Amniotic epithelial cell (primary cell): ENCODE measurements at regions not wholly inside any gene's neighbourhood (a gene's known extent, or its start where the extent isn't known, plus 50 kb on each side); places are given as distances from the start of the nearest gene placed in this dataset.
A peak's percentile ranks its signal among the peaks of the same experiment; 100 is the strongest.
"Not testable (repeated sequence)": the region's sequence is repeated elsewhere in the genome, so short reads cannot be mapped to it uniquely, and the experiment has no call there.

ENCODE experiments used
- DNase-seq: peaks from one replicate; pipeline ENCODE4 v3.0.0-alpha.2; 2010; ENCODE audit warnings: low read depth

DNA sequence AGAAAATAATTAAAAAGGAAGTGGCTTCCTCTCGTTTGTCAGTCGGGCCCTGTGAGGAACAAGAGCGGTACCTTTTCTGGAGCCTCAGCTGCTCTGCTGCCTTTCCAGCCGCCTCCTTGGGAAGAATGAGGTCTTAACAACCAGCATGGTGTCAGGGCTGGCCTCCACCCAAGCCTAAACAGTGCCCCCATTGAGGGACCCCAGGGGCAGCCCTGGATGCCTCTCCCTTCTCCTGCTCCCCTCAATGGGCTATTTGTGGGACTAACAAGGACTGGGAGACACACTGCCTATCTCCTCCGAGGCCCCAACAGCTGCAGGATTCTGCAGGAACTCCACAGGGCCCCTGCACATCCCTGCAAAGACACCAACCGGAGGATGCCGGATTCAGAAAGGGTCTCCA lies 155.4 kb upstream of the MAP3K1 start:
- DNase-seq = no peak

DNA sequence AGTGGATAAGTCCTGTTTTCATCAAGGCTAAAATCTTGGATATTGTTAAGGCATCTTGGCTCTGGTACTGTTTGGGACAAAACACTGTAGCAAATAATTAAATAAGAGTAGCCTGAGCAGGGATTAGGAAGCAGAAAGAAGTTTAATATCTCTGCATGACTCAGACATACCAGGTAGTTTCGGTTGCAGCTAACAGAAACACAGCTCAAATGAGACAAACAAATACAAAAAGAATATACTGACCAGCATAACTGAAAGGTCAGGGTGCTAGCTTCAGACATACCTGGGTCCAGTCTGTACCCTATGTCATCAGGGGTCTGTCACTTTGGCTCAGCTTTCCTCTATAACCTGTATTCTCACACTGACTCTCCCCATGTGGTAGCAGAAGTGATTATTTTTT lies 156.4 kb upstream of the MAP3K1 start:
- DNase-seq = peak; percentile 37

DNA sequence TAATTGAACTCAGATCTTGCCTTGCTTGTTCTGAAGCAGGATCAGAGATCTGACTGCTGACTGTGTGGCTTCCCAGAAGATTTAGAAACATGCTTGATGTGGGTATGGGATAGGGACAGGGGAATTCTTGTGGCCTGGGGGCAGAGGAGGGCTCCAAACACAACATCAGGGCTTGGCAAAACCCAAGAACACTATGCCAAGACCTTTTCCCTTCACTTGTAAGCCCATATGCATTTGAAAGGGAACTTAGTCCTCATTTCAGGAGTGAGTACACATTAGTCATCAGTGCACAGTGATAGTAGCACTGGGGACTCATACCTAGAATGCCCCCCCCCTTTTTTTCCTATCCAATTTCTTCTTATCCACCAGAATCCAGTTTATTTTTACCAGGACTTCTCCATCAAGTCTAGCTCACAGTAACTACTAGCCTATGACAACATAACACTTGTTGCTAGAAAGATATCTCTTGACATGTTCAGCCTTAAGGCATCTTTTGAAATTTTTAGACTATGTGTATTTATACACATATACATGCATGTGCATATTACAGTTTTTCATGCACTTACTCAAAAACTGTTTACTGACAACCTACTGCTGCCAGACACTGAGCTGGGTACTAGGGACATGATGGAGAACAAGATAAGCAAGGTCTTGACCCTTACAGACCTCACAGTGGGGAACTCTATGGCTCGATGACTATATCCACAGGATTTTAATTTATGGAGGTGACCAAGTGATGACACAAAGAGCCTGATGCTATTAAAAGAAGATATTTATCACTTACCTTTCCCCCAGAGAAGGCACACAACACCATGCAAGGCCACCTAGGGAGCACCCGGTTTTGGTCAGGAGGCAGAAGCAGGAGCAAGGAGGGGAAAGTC lies 158.3 kb upstream of the MAP3K1 start:
- no peak for DNase-seq

DNA sequence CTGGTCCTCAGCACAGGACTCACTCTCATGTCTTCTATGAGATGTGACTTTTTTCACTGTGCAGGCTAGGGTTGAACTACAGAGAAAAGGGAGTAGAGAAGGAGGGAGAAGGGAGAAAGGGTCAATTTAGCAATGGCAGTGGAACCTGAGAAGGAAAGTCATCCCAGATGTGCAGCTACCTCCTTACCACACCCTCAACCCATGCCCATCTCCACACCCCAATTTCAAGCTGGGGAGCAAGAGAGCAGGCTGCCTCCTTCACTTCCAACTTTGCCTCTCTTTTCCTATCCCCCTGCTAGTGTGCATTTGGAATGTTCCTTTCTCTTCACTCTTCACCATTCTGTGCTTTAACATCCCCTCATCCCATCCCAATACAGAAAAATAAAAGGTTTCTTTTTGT lies 163.5 kb upstream of the MAP3K1 start:
- no peak for DNase-seq

DNA sequence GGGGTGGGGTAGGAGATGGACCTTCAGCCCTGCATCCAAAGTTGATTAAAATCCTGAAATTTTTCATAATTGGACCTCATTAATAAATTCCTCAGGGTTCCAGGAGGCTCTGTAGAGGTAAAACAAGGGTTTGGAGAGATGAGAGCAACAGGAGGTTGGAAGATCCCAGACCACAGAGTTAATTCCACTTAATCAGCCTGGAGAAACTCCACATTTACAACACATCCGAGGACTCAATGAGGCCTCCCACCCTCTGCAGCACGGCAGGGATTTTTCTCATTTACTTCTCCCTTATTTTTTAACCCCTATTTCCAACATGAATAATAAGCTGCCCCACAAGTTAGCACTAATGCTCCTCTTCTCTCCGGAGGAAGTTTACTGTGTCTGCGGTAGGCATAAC lies 165.0 kb upstream of the MAP3K1 start:
- peak; percentile 39 for DNase-seq

DNA sequence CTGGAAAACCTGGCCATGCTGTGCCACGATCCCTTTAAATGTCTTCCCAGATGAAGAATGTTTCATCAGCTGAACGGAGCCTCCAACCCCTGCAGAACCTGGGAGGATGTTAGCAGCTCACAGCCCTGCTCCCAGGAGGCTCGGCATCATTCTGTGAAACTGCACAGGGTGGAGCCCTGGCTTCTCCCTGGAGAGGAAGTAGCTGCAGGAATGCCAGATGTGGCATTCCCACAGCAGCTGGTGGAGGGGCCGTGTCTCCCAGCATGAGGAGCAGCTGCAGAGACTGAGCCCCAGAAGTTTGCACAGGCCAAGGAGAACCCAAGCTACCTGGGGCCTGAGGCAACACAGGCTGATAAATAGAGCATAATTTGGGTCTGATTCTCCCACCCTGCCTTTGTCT lies 165.8 kb upstream of the MAP3K1 start:
- DNase-seq = peak; percentile 30

DNA sequence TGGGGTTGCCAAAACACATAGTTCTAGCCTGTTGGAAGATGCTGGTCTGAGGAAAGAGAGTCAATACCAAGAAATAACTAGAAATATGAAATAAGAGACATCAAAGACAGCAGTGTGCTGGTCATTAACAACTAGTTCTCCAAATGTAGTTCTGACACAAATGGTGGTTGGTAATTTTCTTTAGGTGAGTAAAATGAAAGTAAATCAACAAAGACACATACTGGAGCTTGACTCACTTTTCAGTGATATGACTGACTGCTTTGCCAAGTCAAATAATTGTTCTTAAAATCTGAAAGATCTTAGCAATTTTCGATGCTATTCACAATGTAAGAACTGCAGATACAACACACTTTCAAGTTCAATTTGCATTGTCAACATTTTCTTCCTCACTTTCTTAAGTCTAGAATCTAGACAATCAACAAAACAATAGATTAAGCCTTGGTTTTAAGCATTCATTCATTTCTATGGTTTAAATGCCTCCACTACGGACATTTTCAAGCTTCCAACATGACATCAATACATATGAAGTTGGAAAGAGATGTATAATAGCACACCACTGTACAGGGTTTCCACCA lies 166.8 kb upstream of the MAP3K1 start:
- DNase-seq = no peak

DNA sequence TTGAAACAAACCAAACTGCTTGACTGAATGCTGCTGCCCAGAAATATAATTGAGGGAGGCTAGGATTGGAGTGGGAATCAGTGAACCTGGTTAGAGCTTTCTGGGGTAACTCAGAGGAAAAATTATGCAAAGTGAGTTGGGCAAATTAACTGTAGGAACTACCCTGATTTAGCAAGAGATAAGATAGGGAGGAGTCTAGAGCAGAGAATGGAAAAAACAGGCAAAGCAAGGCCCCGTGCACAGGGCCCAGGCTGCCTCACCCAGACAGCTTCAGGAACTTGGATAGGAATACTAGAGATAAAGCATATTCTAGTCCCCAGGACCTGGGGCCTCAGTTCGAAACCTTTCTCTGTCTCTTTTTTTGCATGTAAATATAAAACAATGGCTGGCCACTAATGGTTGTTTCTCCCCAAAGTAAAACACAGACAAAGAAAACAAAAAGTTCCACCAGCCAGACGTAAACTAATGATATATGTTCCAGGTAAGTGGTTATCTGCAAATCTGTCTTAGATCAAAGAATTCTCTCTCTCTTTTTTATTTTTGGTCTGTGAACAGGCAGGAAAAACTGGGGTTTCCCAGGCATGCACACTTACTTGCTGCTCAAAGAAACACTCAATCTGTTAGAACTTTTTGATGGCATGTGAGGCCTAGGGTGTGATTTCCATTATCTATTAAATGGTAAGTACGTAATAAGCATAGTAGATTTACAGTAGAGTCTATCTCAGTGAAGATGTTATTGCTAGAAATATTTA lies 168.1 kb upstream of the MAP3K1 start:
- no peak for DNase-seq

DNA sequence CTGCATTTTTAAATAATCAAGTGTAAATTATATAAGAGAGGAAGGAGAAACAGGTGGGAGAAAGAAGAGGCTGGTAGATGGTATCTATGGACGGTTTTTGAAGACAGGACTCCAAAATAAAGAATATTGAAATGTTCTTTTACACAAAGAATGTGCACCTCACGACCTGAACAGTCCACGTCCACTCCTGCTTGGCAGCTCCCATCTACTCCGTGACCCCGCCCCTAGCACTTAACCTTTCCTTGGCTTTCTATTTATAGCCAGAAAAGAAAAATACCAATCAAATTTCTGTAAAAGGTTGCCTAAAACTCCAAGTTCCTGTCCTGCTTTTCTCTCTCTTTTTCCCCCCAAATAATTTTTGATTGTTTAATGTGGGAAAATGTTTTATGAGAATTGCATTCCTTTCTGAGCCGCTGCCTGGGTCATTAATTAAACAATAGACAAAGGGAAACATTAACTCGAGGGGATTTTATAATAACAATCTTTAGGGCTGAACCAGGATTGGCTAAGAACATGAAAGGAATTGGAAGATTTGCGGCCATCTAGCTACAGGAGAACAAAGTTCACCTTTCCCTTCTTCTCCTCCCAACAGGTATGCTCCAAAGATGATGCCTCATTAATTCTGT lies 173.6 kb upstream of the MAP3K1 start:
- no peak for DNase-seq

DNA sequence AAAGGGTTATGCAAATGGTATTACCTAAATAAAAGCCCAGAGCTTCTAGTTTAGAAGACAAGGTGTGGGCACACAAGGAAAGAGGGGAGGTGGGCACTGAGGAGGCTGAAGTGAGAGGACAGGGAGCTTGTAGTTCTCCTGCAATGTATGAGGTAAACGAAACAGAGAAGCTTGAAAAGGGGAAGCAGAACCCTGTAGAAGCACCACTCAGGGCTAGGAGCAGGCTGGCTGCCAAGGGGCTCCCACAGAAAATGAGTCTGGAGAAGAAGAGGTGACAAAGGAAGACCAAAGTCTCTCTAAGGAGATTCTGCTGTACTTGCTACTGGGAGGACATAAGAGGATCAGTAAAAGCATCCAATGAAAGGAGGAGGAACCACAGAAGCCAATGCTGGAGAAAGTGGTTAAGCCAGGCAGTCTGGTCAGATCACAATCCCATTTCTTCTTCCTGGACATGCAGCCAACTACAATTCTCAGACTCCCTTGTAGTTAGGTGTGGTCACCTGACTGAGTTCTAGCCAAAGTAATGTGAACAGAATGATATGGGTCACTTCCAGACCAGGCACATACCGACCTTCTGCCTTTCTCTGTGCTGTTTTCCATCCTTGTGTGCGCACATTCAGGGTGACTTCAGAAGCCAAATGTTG lies 174.5 kb upstream of the MAP3K1 start:
- no peak for DNase-seq

DNA sequence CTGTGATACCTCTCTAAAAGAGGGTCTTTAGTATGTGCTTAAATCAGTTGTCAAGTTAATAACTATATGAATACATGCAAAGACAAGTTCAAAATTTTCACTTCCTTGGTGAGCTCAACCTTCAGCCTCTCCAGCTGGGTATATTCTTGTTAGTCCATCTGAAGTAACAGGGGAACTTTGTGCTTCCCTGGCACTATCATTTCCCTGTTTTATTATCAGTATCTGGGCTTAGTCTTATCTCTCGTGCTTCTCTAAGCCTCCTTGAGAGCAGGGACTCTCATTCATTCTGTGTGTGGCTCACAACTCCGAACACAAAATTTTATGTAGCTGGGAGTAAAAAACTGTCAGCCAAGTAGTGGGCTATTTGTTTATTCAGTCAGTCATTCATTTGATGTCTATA lies 175.9 kb upstream of the MAP3K1 start:
- DNase-seq = peak; percentile 77

DNA sequence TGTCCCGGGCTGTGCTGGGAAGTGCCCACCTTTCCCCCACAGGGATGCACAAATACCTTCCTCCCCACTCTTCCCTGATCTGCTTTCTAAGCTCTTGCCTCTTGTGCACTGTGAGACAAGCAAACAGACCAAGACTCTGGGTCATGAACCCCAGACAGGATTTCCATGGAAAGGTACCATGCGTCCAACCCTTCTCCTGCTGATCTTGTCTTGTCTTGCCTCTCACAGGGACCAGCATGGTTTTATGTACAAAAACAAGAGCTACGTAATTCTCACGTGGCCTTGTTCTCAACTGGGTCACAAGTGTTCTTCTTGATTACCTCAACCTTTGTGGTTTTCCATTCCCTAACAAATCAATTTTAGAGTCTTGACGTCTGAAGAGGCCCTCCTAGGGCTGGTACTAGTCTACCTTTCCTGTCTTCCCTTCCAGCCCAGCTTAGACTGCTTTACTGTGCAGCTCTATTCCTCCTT lies 176.5 kb upstream of the MAP3K1 start:
- peak; percentile 76 for DNase-seq

DNA sequence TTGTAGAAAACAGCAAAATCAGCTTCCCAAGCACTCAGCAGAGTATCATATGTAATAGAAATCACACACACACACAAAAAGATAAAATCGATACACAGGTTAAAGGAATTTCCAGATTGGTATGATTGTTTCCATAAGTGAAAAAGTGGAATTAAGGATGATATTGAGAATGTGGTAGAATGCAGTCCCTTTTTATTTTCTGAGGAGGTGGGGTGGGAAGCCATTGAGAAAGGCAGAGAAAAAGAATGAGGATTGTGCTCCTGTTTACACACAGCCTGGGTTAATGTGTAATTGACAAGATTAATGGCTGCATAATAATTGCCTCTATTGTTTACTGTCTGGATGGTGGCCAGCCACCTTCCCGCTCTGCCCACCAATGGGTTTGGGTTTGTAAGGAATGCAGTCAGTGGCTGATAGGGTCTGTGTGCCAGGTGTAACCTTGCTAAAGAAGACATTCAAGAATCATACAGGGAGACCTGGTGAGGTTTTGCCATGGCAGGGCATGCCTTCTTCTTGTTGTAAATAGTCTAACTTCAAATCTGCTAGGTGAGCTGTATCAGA lies 177.2 kb upstream of the MAP3K1 start:
- no peak for DNase-seq

DNA sequence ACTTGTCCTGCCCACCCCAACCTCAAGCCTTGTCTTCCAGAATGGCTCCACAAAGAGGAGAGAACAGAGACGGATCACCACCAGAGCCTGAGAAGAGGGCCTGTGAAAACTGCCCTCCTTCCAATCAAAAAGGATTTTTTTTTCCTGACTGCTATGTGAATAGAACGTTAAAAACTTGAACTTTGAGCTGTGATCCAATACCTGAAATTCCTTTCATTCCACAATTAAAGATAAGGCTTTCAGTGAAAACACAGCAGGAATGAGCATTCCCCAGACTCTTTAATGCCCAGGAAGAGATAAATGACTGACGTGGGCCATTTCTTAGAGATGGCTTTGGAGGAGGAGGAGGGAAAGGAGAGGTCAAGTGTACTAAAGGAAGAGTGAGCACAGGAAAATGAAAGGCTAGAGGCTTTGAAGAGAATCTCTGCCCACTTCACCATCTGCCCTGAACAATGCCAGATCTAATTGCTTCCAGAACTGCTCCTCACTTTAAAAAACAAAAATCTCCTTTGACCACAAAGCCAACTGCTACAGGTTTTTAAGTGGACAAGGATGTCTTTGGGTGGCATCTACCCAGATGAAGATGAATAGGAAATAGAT lies 177.9 kb upstream of the MAP3K1 start:
- DNase-seq = peak; percentile 77

DNA sequence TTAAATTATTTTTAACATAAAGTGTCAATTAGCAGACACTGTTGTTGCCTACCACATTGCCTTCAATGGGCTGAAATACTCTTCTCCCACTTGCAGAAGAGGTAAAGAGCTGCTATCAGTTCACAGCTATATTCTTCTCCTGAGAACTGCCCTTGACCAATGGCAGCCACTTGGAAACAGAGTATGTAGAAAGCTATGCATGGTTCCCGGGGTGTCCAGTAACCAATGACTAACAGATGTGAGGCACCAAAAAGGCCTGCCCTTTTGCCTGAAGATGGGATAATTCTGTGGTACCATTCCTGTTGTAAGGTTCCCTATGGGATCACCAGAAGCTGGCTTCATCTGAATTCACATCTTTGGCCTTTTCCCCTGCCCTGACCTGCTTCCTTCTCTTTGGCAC lies 181.4 kb upstream of the MAP3K1 start:
- no peak for DNase-seq

DNA sequence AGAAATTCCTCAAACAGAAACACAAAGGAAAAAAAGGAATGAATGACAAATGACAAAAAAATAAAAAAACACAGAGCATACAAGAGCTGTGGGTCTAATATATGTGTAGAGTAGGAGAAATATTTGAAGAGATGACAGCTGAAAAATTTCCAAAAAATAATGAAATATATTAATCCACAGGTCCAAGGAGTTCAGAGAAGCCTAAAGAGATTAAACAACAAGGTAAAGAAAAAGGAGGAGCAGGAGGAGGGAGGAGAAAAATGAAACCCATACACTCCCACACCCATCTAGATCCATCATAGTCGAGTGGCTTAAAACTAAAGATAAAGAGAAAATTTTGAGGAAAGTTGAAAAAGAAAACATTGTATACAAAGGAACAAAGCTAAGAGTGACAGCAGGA lies 182.4 kb upstream of the MAP3K1 start:
- DNase-seq = no peak

DNA sequence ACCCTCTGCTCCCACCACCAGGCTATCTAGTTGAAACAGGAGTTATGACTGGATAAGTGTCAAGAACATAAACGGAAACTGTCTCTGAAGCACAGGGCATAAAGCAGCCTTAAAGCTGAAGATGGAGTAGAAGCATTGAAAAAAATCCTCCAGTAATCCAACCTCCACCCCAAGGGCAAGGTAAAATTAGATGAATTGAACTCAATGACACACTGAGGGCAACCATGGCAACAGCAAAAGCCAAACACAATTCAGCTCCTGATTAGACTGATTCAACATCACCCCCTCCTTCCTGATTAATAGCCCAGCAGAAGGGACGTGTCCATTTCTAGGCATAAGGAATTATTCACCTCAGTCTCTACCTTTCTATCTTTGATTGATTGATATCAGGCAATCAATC lies 183.2 kb upstream of the MAP3K1 start:
- DNase-seq = no peak

DNA sequence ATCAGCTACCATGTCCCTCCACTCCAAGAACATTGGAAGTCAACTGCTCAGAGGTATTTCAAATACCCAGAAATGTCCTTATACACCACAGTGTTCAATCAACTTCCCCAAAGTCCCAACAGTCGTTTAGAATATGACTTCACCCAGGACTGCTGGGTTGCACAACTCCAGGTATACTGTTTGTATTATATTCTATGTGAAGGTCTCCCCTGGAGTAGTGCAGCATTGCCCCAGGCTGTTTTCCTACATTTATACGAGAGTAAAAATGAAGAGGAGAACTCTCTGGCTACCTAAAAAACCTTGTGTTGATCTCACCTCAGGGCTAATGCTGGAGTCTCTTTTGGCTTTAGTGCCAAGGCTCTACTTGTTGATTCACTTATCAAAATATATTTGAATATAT lies 183.6 kb upstream of the MAP3K1 start:
- DNase-seq = no peak

DNA sequence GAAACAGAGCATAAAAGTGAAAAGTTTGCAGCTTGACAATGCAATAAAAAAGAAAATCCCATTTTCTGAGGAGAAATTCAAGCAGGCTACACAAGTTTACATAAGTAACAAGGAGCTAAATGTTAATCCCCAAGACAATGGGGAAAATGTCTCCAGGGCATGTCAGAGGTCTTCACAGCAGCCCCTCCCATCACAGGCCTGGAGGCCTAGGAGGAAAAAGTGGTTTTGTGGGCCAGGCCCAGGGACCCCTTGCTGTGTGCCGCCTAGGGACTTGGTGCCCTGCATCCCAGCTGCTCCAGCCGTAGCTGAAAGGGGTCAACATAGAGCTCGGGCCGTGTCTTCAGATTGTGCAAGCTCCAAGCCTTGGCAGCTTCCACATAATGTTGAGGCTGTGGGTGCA lies 186.7 kb upstream of the MAP3K1 start:
- not testable (repeated sequence) for DNase-seq

DNA sequence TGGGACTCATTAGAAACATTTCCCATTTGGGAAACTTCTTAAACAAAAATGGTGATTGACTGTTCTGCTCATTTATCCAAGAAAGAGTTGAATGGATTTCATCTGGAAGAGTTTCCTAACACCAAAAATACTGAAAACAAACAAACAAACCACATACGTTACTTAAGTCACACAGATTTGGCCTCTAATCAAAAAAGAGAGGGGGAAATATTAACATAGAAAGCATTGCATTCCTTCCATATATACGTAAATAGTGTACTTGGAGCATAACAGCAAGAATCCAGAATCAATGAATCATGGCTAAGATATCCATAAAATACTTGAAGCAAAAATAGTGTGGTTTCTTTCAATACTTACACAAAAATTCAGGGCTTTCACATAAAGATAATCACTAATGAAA lies 189.8 kb upstream of the MAP3K1 start:
- DNase-seq = peak; percentile 93

DNA sequence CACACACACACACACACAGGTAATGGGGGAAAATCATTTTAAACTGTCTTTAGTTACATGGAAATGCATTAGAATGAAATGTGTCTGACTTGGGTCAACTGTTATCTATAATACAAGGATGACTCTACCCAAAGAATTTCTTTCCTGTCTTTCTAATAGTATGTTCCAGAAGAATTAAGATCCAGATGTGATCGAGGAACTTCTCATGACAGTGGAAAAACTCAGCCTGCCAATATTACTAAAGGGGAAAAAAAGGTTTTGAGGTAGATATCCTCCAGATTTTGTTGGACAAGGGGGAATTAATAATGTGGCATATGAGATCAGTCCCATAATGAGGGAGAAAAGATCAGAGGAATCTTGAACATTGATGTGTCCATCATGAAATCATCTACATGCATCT lies 190.6 kb upstream of the MAP3K1 start:
- no peak for DNase-seq
